Astrocyte of the cerebellum (primary cell): ENCODE measurements at regions not wholly inside any gene's neighbourhood (a gene's known extent, or its start where the extent isn't known, plus 50 kb on each side); places are given as distances from the start of the nearest gene placed in this dataset.
"Not testable (repeated sequence)": the region's sequence is repeated elsewhere in the genome, so short reads cannot be mapped to it uniquely, and the experiment has no call there.

ENCODE experiments used
- DNase-seq: peaks from one replicate; pipeline ENCODE4 v3.0.0-alpha.2; 2011; ENCODE audit warnings: low read depth
- H3K4me3 ChIP-seq: 2 replicates; pipeline ENCODE4 v1.5.1; 2011; ENCODE audit warnings: mild to moderate bottlenecking, low read depth, low read length, moderate library complexity
- in situ Hi-C: cut with HindIII; loops from 2 replicates; pipeline ENCODE4 v1.10.0; 2017; ENCODE audit warnings: low sequenced_read_pairs
- TF ChIP-seq, protein P1 (sequence below): IDR thresholded peaks from 2 replicates; pipeline ENCODE4 v1.5.1; 2012; ENCODE audit warnings: low read length, low read depth, moderate library complexity, mild to moderate bottlenecking; ENCODE audit errors: missing control alignments

DNA sequence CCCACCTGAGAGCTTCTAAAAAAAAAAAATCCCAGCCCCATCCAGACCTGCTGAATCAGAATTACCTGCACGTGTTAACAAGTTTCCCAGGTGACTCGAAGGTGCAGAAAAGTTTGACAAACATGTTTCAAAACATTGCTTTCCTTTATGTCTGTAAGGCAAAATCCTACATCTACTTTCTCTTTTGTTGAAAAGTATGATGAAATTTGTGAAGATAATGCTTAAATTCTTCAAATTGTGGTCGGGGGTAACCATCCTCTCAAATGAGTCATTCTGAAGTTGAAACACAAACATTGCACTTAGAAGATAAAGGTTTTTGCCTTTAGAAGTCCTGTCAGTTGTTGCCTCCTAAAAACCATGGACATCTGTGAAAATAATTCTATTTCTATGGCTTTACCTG is 429.7 kb downstream of the EPHA7 start:
- TF ChIP-seq, protein P1, sequence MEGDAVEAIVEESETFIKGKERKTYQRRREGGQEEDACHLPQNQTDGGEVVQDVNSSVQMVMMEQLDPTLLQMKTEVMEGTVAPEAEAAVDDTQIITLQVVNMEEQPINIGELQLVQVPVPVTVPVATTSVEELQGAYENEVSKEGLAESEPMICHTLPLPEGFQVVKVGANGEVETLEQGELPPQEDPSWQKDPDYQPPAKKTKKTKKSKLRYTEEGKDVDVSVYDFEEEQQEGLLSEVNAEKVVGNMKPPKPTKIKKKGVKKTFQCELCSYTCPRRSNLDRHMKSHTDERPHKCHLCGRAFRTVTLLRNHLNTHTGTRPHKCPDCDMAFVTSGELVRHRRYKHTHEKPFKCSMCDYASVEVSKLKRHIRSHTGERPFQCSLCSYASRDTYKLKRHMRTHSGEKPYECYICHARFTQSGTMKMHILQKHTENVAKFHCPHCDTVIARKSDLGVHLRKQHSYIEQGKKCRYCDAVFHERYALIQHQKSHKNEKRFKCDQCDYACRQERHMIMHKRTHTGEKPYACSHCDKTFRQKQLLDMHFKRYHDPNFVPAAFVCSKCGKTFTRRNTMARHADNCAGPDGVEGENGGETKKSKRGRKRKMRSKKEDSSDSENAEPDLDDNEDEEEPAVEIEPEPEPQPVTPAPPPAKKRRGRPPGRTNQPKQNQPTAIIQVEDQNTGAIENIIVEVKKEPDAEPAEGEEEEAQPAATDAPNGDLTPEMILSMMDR: no peak
- in situ Hi-C loops: no loop called here
- no peak overlapping the region for H3K4me3 ChIP-seq
- DNase-seq: peak; percentile 5

DNA sequence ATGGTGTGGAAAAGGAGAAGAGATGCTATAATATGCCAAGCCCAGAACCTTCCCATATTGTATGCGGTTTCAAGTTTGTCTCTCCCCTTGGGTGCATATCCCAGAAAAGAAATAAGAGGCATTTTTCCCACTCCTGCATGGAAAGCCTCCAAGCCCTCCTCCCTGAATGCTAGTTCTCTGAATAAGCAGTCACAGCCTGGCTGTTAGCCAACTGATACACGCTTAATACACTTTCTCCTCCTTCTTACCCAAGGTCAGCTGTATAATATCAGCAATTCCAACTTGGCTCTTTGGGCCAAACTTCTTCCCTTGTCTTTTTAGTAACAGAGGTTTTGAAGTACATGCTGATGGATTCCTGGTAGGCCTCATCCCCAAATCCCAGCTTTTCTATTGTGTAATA is 440.1 kb downstream of the EPHA7 start:
- no peak overlapping the region for H3K4me3 ChIP-seq
- DNase-seq: no peak
- TF ChIP-seq, protein P1: no peak
- in situ Hi-C loops: no loop called here

DNA sequence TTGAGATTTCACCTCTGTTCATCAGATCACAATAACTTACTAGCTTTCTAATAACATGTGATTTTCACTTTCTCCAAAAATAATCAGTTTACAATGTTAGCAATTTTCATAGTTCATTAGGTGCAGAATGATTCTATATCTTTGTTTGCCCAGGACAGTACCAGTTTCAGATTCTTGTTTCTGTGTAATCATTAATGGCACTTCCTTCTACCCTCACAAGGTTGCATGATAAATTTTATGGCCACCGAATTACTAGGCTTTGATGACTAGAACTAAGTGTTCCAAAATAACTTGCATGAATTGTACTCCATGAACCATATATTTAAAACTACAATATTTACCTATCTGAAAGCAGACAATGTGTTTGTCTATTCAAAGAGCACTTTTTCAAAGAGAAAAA is 442.3 kb downstream of the EPHA7 start:
- in situ Hi-C loops: no loop called here
- DNase-seq: no peak
- TF ChIP-seq, protein P1: no peak
- H3K4me3 ChIP-seq: no peak overlapping the region

DNA sequence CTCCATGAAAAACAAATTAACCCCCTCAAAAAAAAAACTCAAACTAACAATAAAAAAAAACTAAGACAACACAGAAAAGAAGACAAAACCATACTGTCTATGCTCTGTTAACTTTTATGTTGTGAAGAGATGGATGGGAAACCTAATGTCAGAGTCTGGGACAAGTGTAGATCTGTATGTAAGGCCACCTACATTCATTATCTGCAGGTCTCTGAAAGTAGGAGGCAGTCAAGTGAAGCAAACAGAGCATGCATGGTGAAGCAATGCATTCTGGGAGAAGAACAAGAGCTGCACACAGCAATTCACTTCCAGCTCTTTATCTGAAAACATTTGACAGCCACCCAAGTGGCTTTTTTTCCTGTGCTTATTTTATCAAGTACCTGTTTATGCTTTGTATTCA is 452.0 kb downstream of the EPHA7 start:
- TF ChIP-seq, protein P1: no peak
- no peak for DNase-seq
- H3K4me3 ChIP-seq: no peak overlapping the region
- in situ Hi-C loops: no loop called here

DNA sequence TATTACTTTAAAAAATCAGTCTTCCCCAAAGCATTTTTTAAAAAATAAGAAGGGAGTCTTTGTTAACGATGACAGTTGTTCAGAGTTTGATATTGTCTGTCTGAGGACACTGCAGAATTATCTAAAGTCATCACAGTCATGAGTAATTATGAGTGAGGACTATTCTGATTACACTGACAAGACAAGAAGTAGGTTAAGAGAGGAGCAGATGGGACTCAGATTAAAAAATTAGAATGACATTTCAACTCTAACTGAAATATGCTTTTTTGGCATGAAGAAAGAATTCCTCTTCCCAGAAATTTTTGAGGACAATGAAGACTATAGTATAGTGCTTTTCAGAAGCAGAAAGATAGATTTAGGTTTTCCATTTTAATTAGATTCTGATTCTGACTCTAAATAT is 456.5 kb downstream of the EPHA7 start:
- DNase-seq: no peak
- in situ Hi-C loops: no loop called here
- H3K4me3 ChIP-seq: no peak overlapping the region
- TF ChIP-seq, protein P1: no peak

DNA sequence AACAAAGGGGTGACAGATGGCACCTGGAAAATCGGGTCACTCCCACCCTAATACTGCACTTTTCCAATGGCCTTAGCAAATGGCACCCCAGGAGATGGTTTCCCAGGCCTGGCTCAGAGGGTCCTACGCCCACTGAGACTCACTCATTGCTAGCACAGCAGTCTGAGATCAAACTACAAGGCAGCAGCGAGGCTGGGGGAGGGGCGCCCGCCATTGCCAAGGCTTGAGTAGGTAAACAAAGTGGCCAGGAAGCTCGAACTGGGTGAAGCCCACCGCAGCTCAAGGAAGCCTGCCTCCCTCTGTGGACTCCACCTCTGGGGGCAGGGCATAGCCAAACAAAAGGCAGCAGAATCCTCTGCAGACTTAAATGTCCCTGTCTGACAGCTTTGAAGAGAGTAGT is 467.2 kb downstream of the EPHA7 start:
- DNase-seq, in situ Hi-C loops, H3K4me3 ChIP-seq: not testable (repeated sequence)

DNA sequence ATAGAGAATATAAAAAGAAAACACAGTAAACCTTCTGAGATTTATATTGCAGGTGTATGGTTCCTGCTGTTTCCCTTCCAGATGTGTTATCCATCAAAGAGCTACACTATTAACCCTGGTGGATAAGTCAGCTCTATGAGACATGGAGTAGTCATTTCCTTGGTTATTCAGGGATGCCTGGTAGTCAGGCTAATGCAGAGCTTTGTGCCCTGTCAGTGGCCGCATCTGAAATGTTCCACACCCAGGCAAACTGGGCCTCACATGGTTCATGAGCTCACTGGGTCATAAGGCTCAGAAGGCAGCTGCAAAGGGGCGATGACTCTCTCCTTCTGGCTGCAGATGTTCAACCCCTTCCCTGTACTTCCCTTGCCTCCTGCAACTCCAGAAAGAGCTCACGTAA is 473.6 kb downstream of the EPHA7 start:
- no peak for DNase-seq
- in situ Hi-C loops: no loop called here

More for the DNA sequence above, 473.6 kb downstream of the EPHA7 start:
- TF ChIP-seq, protein P1: no peak
- H3K4me3 ChIP-seq: no peak overlapping the region
